VCaP (cell line): ENCODE measurements at regions not wholly inside any gene's neighbourhood (a gene's known extent, or its start where the extent isn't known, plus 50 kb on each side); places are given as distances from the start of the nearest gene placed in this dataset.

Experiments used
- H3K27ac ChIP-seq: fragments of 450-650 bp; 2 replicates; pipeline ENCODE4 v1.5.1; 2017
- TF ChIP-seq, protein P1 (sequence below): fragments of 450-650 bp; conservative IDR thresholded peaks from 2 replicates; pipeline ENCODE4 v1.5.1; 2017; ENCODE audit warnings: mild to moderate bottlenecking, moderate library complexity

GRCh38 chr7:118802726-118803125, 578.2 kb downstream of the ANKRD7 start:
- TF ChIP-seq, protein P1, sequence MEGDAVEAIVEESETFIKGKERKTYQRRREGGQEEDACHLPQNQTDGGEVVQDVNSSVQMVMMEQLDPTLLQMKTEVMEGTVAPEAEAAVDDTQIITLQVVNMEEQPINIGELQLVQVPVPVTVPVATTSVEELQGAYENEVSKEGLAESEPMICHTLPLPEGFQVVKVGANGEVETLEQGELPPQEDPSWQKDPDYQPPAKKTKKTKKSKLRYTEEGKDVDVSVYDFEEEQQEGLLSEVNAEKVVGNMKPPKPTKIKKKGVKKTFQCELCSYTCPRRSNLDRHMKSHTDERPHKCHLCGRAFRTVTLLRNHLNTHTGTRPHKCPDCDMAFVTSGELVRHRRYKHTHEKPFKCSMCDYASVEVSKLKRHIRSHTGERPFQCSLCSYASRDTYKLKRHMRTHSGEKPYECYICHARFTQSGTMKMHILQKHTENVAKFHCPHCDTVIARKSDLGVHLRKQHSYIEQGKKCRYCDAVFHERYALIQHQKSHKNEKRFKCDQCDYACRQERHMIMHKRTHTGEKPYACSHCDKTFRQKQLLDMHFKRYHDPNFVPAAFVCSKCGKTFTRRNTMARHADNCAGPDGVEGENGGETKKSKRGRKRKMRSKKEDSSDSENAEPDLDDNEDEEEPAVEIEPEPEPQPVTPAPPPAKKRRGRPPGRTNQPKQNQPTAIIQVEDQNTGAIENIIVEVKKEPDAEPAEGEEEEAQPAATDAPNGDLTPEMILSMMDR, result no peak

GRCh38 chr7:118826246-118826645, 601.7 kb downstream of the ANKRD7 start:
- no peak overlapping the region for H3K27ac ChIP-seq
- TF ChIP-seq, protein P1, result no peak

More at GRCh38 chr7:118802726-118803125, 578.2 kb downstream of the ANKRD7 start:
- no peak overlapping the region for H3K27ac ChIP-seq

DNA sequence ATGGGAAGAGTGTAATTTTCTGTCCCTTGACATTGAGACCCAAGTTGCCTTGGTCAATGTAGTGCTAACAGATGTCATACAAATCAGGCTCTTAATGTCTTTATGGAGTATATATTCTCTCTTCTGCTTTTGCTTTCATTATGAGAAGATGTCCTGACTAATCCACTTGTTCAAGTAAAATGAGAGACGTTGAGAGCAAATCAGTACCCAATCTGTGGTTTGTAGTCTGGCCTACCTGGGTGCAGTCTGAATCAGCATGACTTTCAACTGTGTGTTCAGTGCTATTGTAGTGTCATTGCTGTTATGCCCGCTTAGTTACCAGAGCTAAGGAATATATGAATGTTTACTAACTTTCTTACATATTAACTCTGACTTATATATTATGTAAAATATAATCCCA, 612.4 kb downstream of the ANKRD7 start:
- H3K27ac ChIP-seq, result no peak overlapping the region
- TF ChIP-seq, protein P1, result no peak

- no peak overlapping the region for H3K27ac ChIP-seq
- TF ChIP-seq, protein P1, result no peak
Observed at GRCh38 chr7:118839515-118839914, 615.0 kb downstream of the ANKRD7 start.

GRCh38 chr7:118843456-118843855, 619.0 kb downstream of the ANKRD7 start:
- TF ChIP-seq, protein P1, result no peak
- no peak overlapping the region for H3K27ac ChIP-seq

DNA sequence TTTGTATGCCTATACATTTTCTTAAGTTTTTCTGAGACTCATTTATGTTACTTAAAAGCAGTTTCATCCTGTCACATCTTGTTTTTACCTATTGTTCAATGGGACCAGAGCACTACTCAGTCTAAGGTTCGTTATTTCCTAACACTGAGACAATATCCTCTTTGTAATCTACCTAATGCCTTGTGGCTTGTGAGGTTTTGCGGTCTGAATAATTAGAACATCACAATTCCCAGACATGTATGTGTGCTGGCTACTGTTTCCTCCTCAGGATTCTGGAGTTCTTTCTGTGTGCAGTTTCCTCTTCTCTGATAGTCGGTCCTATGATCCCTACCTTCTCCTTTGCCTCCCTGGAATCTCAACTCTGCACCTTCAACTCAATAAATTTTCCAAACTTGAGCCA, 620.2 kb downstream of the ANKRD7 start:
- H3K27ac ChIP-seq, result no peak overlapping the region
- TF ChIP-seq, protein P1, result no peak

GRCh38 chr7:118845791-118846190, 621.3 kb downstream of the ANKRD7 start:
- TF ChIP-seq, protein P1, result no peak

More at GRCh38 chr7:118845791-118846190, 621.3 kb downstream of the ANKRD7 start:
- H3K27ac ChIP-seq, result no peak overlapping the region
